Left forelimb (tissue), 1 donor: ENCODE measurements at regions not wholly inside any gene's neighbourhood (a gene's known extent, or its start where the extent isn't known, plus 50 kb on each side); places are given as distances from the start of the nearest gene placed in this dataset.

Source experiments
- DNase-seq: peaks from one replicate; pipeline ENCODE4 v3.0.0-alpha.2; 2018; ENCODE audit warnings: low spot score

DNA sequence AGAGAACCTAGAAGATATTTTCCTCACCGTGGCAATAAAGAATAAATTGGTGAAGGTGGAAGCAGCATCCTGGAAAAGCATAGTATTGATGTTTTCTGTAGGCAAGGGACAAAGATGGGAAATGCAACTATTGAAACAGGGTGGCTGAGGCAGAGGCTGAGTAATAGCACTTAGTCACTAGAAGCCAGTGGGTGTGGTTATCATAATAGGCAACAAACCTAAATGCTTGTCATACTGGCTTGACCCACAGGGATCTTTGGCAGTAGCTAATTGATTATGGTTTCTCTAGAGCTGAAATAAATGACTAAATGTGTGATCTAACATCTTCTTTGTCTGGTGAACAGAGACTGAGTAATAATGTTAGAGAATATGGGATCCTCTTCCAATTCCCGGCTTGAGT lies 353.6 kb upstream of the RPS6KA3 start:
- no peak for DNase-seq

GRCh38 chrX:20609916-20610415 lies 343.3 kb upstream of the RPS6KA3 start:
- DNase-seq = no peak

- no peak for DNase-seq
These were observed 340.1 kb upstream of the RPS6KA3 start for GRCh38 chrX:20606831-20607230.

DNA sequence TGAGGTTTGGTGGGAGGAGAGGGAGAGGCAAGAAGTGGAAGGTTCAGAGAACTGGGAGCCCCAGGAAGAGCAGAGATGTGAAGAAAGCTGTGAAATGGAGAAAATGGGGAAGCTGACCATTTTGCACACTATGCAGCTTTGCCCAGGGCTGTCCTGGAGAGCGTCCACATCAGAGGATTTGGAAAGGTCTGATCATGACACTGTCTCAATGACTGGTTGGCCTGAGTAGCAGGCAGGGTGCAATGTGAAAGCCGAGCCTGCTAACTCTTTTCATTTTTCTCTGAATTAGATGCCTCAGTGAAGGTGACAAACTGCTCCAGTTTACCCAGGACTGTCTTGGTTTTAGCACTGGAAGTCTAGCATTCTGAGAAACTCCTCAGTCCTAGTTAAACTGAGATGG lies 330.1 kb upstream of the RPS6KA3 start:
- DNase-seq = no peak

DNA sequence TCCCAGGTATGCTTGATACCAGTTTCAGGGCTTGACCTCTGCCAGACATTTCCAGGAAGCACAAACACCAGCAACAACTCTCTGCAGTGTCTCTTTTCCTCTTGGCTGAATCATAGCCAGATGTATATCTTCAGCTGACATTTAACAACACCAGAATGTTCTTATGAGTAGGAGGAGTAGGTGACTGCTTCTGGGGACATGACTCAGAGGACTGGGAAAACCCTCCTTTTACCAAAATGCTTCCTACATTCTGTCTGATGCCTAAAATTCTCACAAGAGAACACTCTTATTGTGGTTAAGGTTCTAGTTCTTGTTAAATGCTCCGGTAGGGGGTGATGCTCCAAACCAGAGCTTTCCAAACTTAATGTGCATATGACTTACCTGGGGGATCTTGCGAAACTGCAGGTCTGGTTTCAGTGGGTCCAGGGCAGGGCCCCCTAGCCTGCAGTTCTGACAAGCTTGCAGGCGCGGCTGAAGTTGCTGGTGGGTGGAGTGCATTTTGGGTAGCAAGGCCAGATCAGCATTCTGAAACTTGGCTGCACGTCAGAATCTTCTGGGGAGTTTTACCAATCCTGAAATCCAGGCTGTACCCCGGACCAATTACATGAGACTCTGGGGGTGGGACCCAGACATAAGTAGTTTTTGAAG lies 329.3 kb upstream of the RPS6KA3 start:
- DNase-seq = no peak

DNA sequence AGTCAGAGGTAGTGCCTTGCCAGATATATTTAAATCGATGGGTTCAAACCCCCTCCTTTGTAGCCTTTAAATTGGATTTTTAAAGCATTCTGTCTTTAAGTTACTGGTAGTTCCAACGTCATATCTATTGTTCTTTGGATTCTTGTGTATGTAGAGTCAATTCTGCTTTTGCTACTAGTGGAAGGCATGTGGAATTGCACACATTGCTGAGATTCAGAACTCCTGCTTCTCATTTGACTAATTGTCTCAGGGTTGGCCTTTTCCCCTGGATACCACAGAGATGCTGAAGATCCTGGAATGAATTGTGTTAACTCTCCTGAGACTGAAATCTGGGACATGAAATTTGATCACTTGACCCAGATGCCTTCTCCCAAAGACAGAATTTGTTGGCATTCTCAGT lies 328.3 kb upstream of the RPS6KA3 start:
- no peak for DNase-seq

DNA sequence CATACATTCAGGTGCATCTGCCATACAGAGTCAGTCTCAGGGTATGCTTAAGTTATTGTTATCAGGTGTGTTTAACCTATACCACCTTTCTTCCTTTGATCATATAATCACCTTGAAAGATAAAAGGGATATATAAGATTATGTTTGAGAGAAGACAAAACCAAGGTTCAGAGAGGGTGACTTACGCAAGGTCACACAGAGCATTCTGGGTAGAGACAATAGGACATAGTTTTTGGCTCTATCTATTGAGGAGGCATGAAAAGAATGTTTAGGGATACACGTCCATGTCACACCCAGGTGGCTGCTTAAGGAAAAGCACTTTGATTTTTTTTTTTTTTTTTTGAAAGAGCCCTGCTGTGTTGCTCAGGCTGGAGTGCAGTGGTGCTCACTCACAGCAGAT lies 327.1 kb upstream of the RPS6KA3 start:
- no peak for DNase-seq

DNA sequence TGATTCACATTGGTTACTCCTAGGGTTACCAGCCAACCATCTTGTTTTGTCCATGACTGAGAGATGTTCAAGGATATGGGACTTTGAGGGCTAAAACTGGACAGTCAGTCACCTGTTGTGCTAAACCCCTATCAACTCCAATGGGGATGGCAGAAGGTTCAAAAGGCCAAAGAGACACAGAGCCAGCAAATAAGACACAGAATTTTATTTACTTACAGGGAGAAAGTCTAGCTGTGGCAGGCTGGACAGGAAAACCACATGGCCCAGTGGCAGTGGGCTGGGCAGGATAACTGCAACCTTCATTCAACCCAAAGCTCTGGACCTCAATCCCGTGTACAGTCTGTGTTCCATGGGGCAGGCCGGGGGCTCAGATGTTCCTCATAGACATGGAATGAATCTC lies 326.7 kb upstream of the RPS6KA3 start:
- DNase-seq = no peak

DNA sequence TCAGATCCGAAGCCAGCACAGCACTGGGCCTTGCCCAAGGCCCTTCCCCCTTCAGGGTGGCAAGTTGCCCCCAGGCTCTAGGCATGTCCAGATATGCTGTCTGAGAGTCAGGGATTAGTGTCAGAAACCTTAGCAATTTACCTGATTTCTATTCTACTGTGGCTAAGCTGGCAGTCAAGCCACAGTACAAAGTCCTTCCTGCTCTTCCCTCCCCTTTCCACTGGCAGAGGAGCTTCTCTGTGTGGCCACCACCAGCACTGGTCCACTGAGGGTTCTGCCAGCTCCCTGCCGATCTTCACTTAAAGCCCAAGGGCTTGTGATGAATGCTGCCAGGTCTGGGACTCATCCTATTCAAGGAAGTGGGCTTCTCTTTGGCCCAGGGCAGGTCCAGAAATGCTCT lies 324.5 kb upstream of the RPS6KA3 start:
- no peak for DNase-seq

GRCh38 chrX:20585782-20586181 lies 319.1 kb upstream of the RPS6KA3 start:
- DNase-seq = no peak

GRCh38 chrX:20571611-20572010 lies 304.9 kb upstream of the RPS6KA3 start:
- no peak for DNase-seq

- DNase-seq = no peak
These were observed 300.4 kb upstream of the RPS6KA3 start for GRCh38 chrX:20567108-20567507.

DNA sequence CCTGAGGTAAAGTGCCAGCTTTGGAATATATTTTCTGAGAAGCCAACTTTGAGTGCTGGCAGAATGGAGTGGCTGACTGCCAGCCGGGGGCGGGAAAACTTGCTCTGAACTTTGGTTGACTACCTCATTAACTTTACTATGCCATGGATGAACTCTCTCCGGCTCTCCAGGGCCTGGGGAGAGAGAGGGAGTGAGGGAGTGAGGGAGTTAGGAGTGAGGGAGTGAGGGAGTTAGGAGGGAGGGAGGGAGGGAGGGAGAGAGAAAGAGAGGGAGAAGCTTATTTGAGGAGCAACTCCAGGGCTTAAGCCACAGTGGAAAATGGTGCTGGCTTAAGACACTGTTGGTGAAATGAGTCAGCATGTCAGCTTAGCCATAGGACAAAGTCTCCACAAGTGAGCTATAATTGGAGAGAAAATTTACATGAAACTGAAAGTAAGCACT lies 280.9 kb upstream of the RPS6KA3 start:
- DNase-seq = no peak

DNA sequence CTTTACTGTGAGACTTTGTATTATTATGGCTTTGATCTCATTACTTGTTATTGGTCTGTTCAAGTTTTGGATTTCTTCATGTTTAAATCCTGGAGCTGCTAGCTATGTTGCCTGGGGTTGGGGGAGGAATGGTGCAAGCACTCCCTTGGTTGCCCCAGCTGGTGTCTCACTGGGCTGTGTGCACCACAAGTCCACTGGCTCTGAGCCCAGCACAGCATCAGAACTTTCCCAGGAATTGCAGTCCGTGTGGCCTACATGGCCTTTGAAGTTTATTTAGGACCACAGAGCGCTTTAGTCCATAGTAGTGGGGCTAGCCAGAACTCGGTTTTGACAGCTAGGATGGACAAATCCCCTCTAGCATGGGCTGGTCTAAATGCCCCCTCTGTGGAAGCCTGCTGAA lies 278.8 kb upstream of the RPS6KA3 start:
- no peak for DNase-seq

GRCh38 chrX:20542072-20542471 lies 275.4 kb upstream of the RPS6KA3 start:
- no peak for DNase-seq

DNA sequence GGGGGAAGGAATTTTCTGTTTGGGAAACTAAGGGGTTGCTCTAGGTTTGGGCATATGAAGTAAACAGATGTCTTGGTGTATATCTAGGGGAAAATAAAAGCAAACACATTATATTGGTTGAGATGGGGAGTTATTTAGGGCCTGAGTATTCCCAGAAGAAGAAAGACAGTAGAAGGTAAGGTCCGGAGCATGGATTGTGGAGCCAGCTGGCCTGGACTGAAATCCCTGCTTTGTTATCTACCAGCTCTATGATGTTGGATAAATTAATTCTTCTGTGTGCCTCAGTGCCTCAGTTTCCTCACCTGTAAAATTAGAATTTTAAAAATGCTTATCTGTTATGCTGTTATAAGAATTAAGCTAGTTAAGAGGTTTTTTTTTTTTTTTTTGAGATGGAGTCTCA lies 272.3 kb upstream of the RPS6KA3 start:
- no peak for DNase-seq

GRCh38 chrX:20531667-20532066 lies 265.0 kb upstream of the RPS6KA3 start:
- DNase-seq = no peak

DNA sequence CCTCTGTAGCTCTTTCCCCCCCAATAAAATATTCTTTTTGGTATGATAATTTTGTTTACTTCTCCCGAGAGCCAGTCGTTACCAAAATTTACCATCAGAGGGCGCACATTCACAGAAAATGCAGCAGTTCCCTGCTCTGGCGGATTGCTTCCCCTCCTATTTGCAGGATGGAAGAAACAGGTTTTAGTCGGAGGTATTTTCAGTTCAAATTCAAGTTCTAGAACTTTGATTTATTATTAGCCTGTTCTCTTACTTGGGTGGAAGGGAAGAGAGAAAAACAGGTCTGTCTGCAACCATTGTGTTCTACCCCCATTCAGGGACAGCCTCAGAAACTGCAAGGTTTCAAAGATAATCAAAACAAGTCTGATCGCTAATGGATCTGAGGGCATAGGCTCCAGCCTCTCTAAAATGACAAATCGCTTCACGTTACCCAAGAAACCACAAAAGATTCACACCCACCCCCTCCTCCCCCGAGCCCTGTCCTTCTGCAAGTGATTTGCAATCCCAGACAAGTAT lies 263.8 kb upstream of the RPS6KA3 start:
- DNase-seq = peak; percentile 66

- DNase-seq = no peak
These were observed 263.0 kb upstream of the RPS6KA3 start for GRCh38 chrX:20529711-20530110.

DNA sequence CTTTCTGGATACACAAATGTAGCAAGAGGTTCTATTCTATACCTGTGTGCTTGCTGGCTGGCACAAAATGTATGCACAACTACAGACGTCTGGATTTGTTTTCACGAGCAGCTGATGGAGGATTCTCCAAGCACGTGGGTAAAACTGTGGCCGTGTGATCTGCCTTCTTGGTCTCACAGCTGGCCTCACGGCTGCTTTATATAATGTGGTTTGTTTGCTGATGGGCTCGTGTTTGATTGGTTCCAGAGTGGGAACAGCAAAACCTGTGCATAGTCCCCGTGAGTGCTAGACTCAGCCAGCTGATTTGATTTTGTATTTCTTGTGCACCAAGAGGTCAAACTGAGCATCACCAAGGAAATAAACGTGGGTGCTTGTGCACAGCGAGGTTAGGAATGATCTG lies 262.6 kb upstream of the RPS6KA3 start:
- DNase-seq = no peak

DNA sequence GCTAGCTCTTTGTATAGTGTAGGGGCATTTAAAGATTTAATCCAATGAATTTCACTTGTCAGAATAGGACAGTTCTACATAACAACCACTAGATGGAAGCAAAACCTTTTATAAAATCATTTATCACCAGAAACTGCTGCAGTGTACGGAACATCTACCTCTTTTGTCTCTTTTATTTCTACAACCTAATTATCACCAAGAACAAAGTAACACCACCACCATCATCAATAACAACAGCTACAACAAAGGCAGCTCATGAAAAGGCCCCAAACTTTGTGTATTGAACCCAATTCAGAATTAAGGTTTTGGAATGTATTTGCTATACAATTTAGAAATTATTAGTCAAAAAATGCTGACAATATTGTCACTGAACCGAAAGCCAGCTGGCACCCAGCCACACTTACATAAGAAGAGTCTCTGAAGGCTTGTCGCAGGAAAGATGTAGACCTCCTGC lies 260.9 kb upstream of the RPS6KA3 start:
- DNase-seq = no peak

DNA sequence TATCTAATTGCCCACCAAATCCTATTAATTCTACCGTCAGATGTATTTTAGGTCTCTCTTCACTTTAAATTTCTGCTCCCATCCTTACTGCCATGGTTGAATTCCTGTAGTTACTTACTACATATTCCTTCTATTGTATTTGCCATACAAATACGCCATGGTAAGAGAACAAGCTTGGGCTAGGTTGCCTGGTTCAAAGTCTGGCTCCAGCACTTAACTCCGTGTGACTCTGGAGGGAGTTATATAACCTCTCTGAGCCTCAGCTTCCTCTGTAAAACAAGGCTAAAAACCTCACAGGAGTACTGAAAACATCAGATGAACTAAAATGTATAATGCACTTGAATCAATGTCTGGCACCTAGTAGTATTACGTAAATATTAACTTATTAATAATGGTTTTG lies 260.3 kb upstream of the RPS6KA3 start:
- no peak for DNase-seq

DNA sequence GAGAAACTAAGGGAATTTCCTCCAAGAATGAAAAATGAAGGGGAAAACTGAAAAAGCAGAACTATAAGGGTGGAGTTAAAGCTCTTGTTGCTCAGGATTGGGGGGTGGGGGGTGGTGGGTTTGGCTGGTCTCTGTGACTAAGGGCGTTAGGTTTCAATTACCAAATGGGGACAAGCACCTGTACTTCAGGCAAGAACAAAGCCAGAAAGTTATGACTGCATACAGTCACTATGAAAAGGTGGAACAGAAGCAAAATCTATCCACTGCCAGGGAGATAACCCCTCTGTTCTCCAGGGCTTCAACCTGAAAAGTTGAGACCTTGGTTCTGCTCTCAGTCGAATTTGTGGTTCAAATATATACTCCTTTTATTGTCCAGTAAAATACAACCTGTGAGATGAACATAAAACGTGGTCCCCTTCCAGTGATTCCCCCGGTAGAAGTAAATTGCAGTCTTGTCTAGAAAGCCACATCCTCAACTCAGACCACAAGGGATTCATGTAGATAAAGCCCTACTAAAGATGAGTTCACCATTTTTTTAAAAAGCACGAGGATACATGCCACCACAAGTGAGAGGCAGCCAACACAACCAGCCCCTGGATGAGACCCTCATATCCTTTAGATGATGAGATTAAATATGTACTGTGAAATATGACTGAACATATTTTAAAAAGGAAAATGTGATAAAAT lies 257.1 kb upstream of the RPS6KA3 start:
- no peak for DNase-seq

- no peak for DNase-seq
These were observed 255.7 kb upstream of the RPS6KA3 start for GRCh38 chrX:20522420-20522819.
